ENCODE measurements at regions not wholly inside any gene's neighbourhood (a gene's known extent, or its start where the extent isn't known, plus 50 kb on each side); places are given as distances from the start of the nearest gene placed in this dataset.

DNA sequence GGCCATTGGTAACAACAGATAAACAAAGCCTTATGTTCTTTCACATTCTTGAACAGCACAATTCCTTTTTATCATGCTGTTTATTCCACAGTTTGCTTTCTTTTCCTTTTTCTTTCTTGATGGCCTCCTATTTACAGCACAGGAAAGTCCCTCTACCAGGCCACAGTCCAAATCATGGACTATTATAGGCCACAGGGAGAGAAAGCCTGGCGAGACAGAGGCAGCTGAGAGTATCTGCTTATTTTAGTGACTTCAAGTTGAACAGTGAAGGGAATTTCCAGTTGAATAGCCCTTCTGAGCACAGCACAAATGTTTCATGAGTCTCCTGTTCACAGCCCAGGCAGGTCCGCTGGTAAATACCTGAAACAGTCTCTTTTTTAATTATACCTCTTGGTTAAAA, 263.7 kb upstream of the ARID1B start:
- peaks cover 3% of the 10 kb centered on the region for H3K4me1 Mint-ChIP-seq (ENCODE audit: low read depth)
- DNase-seq, result no peak
- H3K27me3 Mint-ChIP-seq (ENCODE audit: low read depth), result peaks cover 2% of the 10 kb centered on the region
- no peak overlapping the region for H3K27ac Mint-ChIP-seq
- no peaks in the 10 kb centered on the region for H3K36me3 Mint-ChIP-seq (ENCODE audit: low read depth)
- no peak overlapping the region for H3K4me3 Mint-ChIP-seq
- no peaks in the 10 kb centered on the region for H3K9me3 Mint-ChIP-seq
- CTCF ChIA-PET, result no interaction called here
- intact Hi-C loops (cut with micrococcal nuclease), result no loop called here

DNA sequence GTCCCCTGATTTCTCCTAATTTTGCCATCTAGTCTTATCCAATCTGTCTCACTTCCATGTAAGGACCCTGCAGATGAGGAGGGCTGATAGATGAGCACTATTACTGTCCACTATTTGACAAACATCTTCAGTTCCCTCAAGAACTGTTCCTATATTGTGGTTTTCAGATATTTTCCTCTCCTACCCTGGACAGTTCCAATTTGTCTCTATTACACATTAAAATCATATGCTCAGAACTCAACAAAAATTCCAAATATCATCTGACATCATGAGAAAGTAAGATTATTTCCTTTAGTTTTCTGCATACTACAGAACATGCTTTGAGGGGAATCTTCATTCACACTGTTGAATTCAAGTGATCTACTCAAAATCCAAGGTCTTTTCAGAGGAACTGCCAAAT, 265.6 kb upstream of the ARID1B start:
- H3K27me3 Mint-ChIP-seq (ENCODE audit: low read depth), result peaks cover 2% of the 10 kb centered on the region
- DNase-seq, result no peak
- intact Hi-C loops (cut with micrococcal nuclease), result no loop called here
- H3K27ac Mint-ChIP-seq, result no peak overlapping the region
- CTCF ChIA-PET, result no interaction called here
- no peak overlapping the region for H3K4me3 Mint-ChIP-seq
- H3K4me1 Mint-ChIP-seq (ENCODE audit: low read depth), result peaks cover 3% of the 10 kb centered on the region
- no peaks in the 10 kb centered on the region for H3K9me3 Mint-ChIP-seq
- H3K36me3 Mint-ChIP-seq (ENCODE audit: low read depth), result no peaks in the 10 kb centered on the region

DNA sequence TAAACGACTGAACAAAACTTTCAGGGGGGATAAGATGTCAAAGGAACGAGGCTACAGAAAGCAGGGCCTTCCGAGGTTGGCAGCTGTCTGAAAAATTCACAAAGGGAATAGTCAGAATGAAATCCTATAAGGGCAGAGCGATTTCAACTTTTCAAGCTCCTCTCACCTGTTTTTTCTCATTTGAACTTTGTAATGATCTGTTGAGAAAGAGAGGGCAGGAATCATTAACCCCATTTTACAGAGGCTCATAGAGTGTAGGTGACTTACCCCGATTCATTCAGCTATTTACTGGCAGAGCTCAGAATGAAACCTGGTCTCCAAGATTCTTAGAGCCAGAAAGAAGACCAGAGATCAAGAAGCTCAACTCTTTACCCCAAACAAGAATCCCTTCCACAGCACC, 266.1 kb upstream of the ARID1B start:
- Mint-ChIP-seq H3K27ac (no peak overlapping the region), H3K4me1 (ENCODE audit: low read depth) (peaks cover 3% of the 10 kb centered on the region), H3K9me3 (no peaks in the 10 kb centered on the region), H3K4me3 (no peak overlapping the region), H3K36me3 (ENCODE audit: low read depth) (no peaks in the 10 kb centered on the region), H3K27me3 (ENCODE audit: low read depth) (peaks cover 2% of the 10 kb centered on the region)
- CTCF ChIA-PET, result no interaction called here
- intact Hi-C loops (cut with micrococcal nuclease), result no loop called here
- no peak for DNase-seq

DNA sequence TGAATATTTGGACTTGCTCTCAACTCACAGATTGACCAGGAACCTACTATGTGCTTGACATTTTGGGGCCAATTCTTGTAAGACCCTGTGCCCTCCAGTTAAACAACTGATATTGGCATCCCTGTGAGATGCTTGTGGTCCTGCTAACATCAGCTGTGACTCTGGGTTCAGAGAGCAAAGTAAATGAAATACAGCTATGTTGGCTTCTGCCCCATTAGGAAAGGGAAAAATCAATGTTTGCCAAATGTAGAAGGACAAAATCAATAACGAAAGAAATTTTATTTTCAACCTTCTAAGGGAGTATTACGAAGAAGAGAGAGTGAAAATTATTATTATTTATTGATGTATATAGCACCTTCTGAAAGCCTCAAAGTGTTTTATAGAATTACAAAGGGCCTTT, 266.9 kb upstream of the ARID1B start:
- peaks cover 2% of the 10 kb centered on the region for H3K27me3 Mint-ChIP-seq (ENCODE audit: low read depth)
- intact Hi-C loops (cut with micrococcal nuclease), result no loop called here
- no peaks in the 10 kb centered on the region for H3K36me3 Mint-ChIP-seq (ENCODE audit: low read depth)
- H3K9me3 Mint-ChIP-seq, result no peaks in the 10 kb centered on the region
- peaks cover 3% of the 10 kb centered on the region for H3K4me1 Mint-ChIP-seq (ENCODE audit: low read depth)
- no peak overlapping the region for H3K27ac Mint-ChIP-seq
- DNase-seq, result no peak
- no peak overlapping the region for H3K4me3 Mint-ChIP-seq
- CTCF ChIA-PET, result no interaction called here

DNA sequence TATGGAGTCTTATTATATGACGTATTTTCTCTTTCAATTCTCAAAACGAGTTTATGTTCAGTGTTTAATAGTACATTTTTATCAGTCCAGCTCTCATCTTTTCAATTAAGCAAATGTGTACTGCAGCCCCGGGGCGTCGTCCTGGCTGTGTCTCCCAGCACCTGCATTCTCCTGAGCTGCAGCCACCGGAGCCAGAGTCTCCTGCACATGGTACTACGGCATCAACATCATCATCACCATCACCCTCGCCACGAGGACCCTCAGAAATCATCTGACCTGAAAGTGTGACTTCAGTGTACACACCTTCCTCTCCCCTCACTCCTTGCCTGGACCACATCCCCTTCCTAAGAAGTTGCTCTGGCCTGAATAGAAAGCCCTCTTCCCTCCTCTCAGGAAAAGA, 267.7 kb upstream of the ARID1B start:
- H3K27ac Mint-ChIP-seq, result no peak overlapping the region
- CTCF ChIA-PET, result no interaction called here
- intact Hi-C loops (cut with micrococcal nuclease), result no loop called here
- no peaks in the 10 kb centered on the region for H3K36me3 Mint-ChIP-seq (ENCODE audit: low read depth)
- no peaks in the 10 kb centered on the region for H3K9me3 Mint-ChIP-seq
- H3K27me3 Mint-ChIP-seq (ENCODE audit: low read depth), result peaks cover 2% of the 10 kb centered on the region
- peaks cover 3% of the 10 kb centered on the region for H3K4me1 Mint-ChIP-seq (ENCODE audit: low read depth)
- H3K4me3 Mint-ChIP-seq, result no peak overlapping the region
- DNase-seq, result no peak

DNA sequence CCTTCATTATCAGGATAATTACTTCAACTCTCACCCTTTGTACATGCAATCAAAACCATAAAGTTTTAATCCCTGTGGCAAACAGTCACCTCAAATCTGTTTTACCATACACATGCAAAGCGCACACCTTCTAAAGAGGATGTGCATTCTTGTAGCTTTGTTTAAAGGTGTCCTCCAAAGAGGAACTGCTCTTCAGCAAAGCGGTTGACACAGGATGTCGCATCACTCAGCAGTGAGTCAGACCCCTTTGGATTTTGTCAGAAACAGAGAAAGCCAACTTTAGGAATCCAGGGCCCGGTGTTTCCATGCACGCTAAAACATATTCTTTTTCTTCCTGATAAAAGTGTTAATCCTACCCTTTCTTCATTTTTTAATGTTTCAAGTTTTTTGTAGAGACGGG, 268.3 kb upstream of the ARID1B start:
- peaks cover 2% of the 10 kb centered on the region for H3K27me3 Mint-ChIP-seq (ENCODE audit: low read depth)
- H3K9me3 Mint-ChIP-seq, result no peaks in the 10 kb centered on the region
- CTCF ChIA-PET, result no interaction called here
- H3K4me1 Mint-ChIP-seq (ENCODE audit: low read depth), result peaks cover 3% of the 10 kb centered on the region
- no peak overlapping the region for H3K27ac Mint-ChIP-seq
- no peak overlapping the region for H3K4me3 Mint-ChIP-seq
- intact Hi-C loops (cut with micrococcal nuclease), result no loop called here
- H3K36me3 Mint-ChIP-seq (ENCODE audit: low read depth), result no peaks in the 10 kb centered on the region
- peak; percentile 49 for DNase-seq

DNA sequence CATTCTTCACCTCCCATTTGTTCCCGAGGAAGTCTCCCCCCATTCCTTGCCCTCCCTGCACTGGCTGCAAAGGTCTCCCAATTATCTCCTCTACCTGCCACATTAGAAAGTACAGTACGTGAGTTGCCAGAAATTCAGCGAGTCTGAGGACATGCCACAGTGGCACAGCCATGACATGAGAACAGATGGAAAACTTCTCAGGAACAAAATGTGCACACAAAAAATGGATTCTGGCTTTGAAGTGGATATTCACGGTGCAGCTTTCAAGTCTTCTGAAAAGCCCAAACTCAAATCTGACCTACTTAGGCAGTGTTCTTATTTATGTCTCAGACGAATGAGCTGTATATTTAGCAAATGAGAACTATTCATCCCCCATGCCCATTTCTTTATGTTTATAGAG, 269.1 kb upstream of the ARID1B start:
- H3K9me3 Mint-ChIP-seq, result no peaks in the 10 kb centered on the region
- CTCF ChIA-PET, result no interaction called here
- H3K36me3 Mint-ChIP-seq (ENCODE audit: low read depth), result no peaks in the 10 kb centered on the region
- H3K4me3 Mint-ChIP-seq, result no peak overlapping the region
- no peak overlapping the region for H3K27ac Mint-ChIP-seq
- intact Hi-C loops (cut with micrococcal nuclease), result no loop called here
- H3K4me1 Mint-ChIP-seq (ENCODE audit: low read depth), result peaks cover 3% of the 10 kb centered on the region
- DNase-seq, result no peak
- H3K27me3 Mint-ChIP-seq (ENCODE audit: low read depth), result peaks cover 2% of the 10 kb centered on the region

DNA sequence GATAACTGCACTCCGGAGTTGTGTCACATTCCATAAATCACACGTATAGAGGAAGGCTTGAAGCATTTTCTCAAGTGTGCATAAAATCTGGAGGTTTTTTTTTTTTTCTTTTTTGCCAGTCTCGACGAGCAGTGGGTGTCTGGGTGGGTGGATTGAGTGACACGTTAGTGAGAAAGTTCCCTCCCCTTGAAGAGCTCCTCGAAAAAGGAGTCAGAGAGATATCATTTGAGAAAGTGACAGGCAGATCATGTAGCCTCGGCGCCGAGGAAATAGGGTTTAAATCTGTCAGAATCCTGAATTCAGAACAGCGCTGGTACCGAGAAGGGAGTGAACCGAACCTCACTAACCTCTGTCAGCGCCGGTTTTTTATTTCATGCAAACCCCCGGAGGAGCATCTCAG, 269.5 kb upstream of the ARID1B start:
- Mint-ChIP-seq H3K27me3 (ENCODE audit: low read depth) (peaks cover 2% of the 10 kb centered on the region), H3K4me1 (ENCODE audit: low read depth) (peaks cover 3% of the 10 kb centered on the region), H3K36me3 (ENCODE audit: low read depth) (no peaks in the 10 kb centered on the region), H3K27ac (no peak overlapping the region), H3K4me3 (no peak overlapping the region), H3K9me3 (no peaks in the 10 kb centered on the region)
- DNase-seq, result no peak
- intact Hi-C loops (cut with micrococcal nuclease), result no loop called here
- CTCF ChIA-PET, result no interaction called here

DNA sequence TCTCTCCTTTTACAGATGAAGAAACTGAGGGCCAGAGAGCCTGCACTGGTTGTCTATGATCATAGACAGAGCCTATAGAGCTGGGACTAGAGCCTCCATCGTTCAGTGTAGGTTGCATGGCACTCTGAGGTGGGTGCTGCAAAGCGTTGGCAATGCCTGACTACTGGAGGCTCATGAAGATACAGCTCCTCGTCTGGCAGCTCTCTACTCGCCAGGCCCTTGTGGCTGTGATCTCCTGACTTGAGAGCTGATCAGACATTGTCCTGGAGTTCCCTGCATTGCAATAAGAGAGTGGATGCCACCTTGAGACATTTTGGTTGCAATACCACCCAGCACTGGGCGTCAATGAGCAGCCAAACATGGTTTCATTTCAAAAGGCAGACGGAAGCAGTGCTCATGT, 270.1 kb upstream of the ARID1B start:
- CTCF ChIA-PET, result no interaction called here
- intact Hi-C loops (cut with micrococcal nuclease), result no loop called here
- Mint-ChIP-seq H3K27me3 (ENCODE audit: low read depth) (peaks cover 2% of the 10 kb centered on the region), H3K9me3 (no peaks in the 10 kb centered on the region), H3K4me1 (ENCODE audit: low read depth) (peaks cover 3% of the 10 kb centered on the region), H3K36me3 (ENCODE audit: low read depth) (no peaks in the 10 kb centered on the region), H3K4me3 (no peak overlapping the region), H3K27ac (no peak overlapping the region)
- DNase-seq, result no peak

DNA sequence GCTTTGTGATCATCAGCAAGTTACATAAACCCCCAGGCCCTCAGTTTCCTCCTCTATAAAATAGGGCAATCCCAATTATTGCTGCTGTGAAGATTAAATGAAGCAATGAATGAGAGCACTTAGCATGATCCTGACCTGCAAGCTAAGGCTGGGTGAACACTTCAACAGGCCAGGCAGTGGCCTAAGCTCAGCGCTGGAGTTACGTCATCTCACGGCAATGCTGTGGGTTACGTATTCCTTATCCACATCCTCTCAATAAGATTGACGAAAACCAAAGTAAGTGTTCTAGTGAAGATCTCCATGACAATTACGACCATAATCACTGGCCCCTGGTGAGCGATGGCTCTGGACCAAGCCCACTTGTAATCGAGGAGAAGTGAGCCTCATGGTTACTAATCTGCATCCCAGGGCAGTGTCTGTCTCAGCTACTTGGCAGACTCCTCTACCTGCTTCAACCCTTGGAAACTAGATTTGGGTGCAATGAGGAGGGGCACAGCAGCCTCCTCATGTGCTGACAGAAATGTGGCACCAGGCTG, 274.1 kb upstream of the ARID1B start:
- H3K36me3 Mint-ChIP-seq (ENCODE audit: low read depth), result no peaks in the 10 kb centered on the region
- H3K27me3 Mint-ChIP-seq (ENCODE audit: low read depth), result no peaks in the 10 kb centered on the region
- peaks cover 8% of the 10 kb centered on the region for H3K9me3 Mint-ChIP-seq
- CTCF ChIA-PET, result no interaction called here
- no peaks in the 10 kb centered on the region for H3K4me1 Mint-ChIP-seq (ENCODE audit: low read depth)
- DNase-seq, result no peak
- no peak overlapping the region for H3K27ac Mint-ChIP-seq
- intact Hi-C loops (cut with micrococcal nuclease), result no loop called here
- no peak overlapping the region for H3K4me3 Mint-ChIP-seq

DNA sequence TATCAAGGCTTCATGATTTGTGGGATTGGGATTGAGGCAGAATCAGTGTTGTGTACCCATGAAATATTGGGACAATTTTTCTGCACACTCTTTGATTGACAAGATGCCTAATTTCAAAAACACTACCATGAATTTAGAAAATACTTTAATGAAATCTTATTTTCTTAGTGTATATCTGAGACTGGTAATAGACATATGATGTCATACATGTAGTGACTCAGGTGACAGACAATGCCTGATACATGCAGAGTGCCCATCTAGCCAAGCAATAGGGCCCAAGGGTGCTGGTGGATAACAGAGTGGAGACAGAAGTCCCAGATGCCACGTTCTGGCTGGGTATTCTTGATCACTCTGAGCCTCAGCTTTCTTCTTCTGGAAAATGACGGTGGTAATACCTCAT, 279.6 kb upstream of the ARID1B start:
- CTCF ChIA-PET, result no interaction called here
- no peaks in the 10 kb centered on the region for H3K4me1 Mint-ChIP-seq (ENCODE audit: low read depth)
- H3K4me3 Mint-ChIP-seq, result no peak overlapping the region
- intact Hi-C loops (cut with micrococcal nuclease), result no loop called here
- H3K36me3 Mint-ChIP-seq (ENCODE audit: low read depth), result no peaks in the 10 kb centered on the region
- DNase-seq, result no peak
- peaks cover 8% of the 10 kb centered on the region for H3K9me3 Mint-ChIP-seq
- H3K27ac Mint-ChIP-seq, result no peak overlapping the region
- no peaks in the 10 kb centered on the region for H3K27me3 Mint-ChIP-seq (ENCODE audit: low read depth)

DNA sequence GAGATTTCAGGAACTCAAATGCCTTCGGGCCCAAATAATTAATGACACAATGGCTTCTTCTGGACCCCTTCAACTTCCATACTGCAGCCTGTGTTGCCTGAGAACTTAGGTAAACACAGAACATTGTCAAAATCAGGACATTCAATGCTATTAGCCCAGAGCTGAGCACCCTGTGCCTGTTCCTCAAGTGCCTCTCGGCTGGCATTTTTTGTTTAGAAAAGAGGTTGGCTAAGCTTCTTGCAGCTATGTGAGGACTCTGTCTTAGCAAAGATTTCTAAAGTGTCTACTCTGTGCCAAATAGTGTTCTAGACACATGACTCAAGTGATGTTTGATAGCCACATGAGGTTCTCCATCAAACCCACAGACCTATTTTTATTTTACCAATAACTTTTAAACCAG, 289.3 kb upstream of the ARID1B start:
- no peak overlapping the region for H3K27ac Mint-ChIP-seq
- intact Hi-C loops (cut with micrococcal nuclease), result no loop called here
- H3K27me3 Mint-ChIP-seq (ENCODE audit: low read depth), result no peaks in the 10 kb centered on the region
- H3K4me3 Mint-ChIP-seq, result no peak overlapping the region
- H3K9me3 Mint-ChIP-seq, result no peaks in the 10 kb centered on the region
- no peaks in the 10 kb centered on the region for H3K4me1 Mint-ChIP-seq (ENCODE audit: low read depth)
- no peak for DNase-seq
- no peaks in the 10 kb centered on the region for H3K36me3 Mint-ChIP-seq (ENCODE audit: low read depth)
- CTCF ChIA-PET, result no interaction called here

DNA sequence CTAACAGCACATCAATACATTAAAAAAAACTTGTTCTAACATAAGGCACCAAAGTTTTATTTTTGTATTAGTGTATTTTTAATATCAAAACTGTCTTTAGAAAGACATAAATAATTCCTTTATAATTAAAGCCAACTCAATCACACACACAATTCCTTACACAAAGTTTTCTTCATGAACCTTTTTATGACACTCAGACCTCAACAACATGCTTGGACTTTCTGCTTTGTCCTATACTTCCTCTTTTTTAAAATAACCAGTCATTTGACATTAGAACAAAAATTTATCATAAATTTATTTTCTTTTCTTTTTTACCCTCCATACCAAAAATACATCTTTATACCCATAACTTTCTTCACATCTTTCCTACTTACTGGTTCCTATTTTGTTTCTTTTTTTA, 292.0 kb upstream of the ARID1B start:
- CTCF ChIA-PET, result no interaction called here
- DNase-seq, result no peak
- Mint-ChIP-seq H3K9me3 (no peaks in the 10 kb centered on the region), H3K36me3 (ENCODE audit: low read depth) (no peaks in the 10 kb centered on the region), H3K27me3 (ENCODE audit: low read depth) (no peaks in the 10 kb centered on the region), H3K4me1 (ENCODE audit: low read depth) (no peaks in the 10 kb centered on the region), H3K4me3 (no peak overlapping the region), H3K27ac (no peak overlapping the region)
- intact Hi-C loops (cut with micrococcal nuclease), result no loop called here

DNA sequence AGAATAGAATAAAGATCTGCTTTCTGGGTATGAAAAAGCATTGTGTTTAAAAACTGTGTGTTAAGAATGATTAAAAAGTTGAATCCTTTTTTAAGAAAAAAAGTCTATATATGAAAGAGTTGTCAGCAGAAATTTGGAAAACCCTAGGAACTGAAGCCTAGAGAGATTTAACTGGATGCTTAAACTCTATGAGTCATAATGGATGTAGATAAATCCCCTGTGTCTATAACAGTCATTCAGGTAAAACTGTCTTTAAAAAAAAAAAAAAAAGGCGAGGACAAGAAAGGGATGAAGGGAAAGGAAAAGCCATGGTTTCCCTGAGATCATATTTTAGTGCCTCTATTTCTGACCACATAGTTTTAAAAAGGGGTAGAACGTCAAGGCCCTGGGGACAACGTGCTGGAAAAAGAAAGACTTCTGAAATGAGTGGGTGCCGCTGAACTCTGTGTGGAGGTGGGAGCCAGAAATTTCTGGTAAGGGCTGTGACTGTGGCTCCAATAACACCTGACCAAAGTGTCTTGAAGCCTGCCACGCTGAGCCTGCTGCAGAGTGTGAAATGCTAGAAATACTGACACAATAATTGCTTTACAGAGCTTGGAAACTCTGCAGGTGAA, 302.6 kb upstream of the ARID1B start:
- Mint-ChIP-seq H3K4me1 (ENCODE audit: low read depth) (peaks cover 8% of the 10 kb centered on the region), H3K36me3 (ENCODE audit: low read depth) (no peaks in the 10 kb centered on the region), H3K9me3 (peaks cover 4% of the 10 kb centered on the region), H3K4me3 (no peak overlapping the region), H3K27me3 (ENCODE audit: low read depth) (no peaks in the 10 kb centered on the region), H3K27ac (no peak overlapping the region)
- peak; percentile 27 for DNase-seq
- intact Hi-C loops (cut with micrococcal nuclease), result no loop called here
- CTCF ChIA-PET, result no interaction called here

All from activated naive CD4-positive, alpha-beta T cell treated with anti-CD3 and anti-CD28 coated beads for 36 hours (primary cell).